Endothelial cell of umbilical vein (primary cell): ENCODE measurements at regions not wholly inside any gene's neighbourhood (a gene's known extent, or its start where the extent isn't known, plus 50 kb on each side); places are given as distances from the start of the nearest gene placed in this dataset.
"Not testable (repeated sequence)": the region's sequence is repeated elsewhere in the genome, so short reads cannot be mapped to it uniquely, and the experiment has no call there.

Experiments
- BruUV-seq: library from RNA; stranded (reverse); fragments of 400-500 nt; replicated peaks from 2 replicates; lab custom pipeline; 2021; lab: Mats Ljungman, UMichigan
- CTCF ChIA-PET: fragments of 300-600, 350-600 bp; sonication (Branson Sonifier 250); formaldehyde crosslinking; loops from one replicate; lab custom pipeline; 2021; ENCODE audit warnings: antibody characterized with exemption, inconsistent platforms; lab: Charles Lee
- POLR2A ChIA-PET: fragments of 300-600, 350-600 bp; sonication (Branson Sonifier 250); formaldehyde crosslinking; loops from one replicate; lab custom pipeline; 2021; ENCODE audit warnings: antibody characterized with exemption, inconsistent platforms; lab: Charles Lee
- DNase-seq: peaks from one replicate; pipeline ENCODE4 v3.0.0-alpha.2; 2011; ENCODE audit warnings: low read depth, low spot score
- FAIRE-seq: peaks from 2 replicates; lab custom pipeline; 2011; peaks lifted over from hg19 to GRCh38; lab: Jason Lieb, UNC
- H2AFZ ChIP-seq: 2 replicates; pipeline ENCODE4 v1.6.0; 2012; ENCODE audit warnings: low read depth, low read length, control low read depth, inconsistent platforms
- H3K27ac ChIP-seq: 2 replicates; pipeline ENCODE4 v1.5.1; 2011; ENCODE audit warnings: low read depth, mild to moderate bottlenecking, control low read depth, low read length, moderate library complexity; ENCODE audit not compliant: insufficient read depth
- H3K27me3 ChIP-seq, 2 experiments: 2 replicates each; pipeline versions ENCODE4 v1.6.0 to v1.6.1; 2011; ENCODE audit warnings: low read length in 2 of 2, mixed read lengths in 1 of 2; ENCODE audit not compliant: control insufficient read depth in 2 of 2, insufficient read depth in 2 of 2
- H3K36me3 ChIP-seq, 2 experiments: 2 replicates in 1 of 2; 3 replicates in 1 of 2; pipeline ENCODE4 v1.5.1; 2011; ENCODE audit warnings: low read length in 2 of 2, mild to moderate bottlenecking in 1 of 2, moderate library complexity in 1 of 2; ENCODE audit not compliant: control insufficient read depth in 2 of 2, insufficient read depth in 2 of 2; ENCODE audit errors: extremely low read depth in 1 of 2
- H3K4me1 ChIP-seq: 3 replicates; pipeline ENCODE4 v1.5.1; 2011; ENCODE audit warnings: mild to moderate bottlenecking, low read length; ENCODE audit not compliant: control insufficient read depth, insufficient read depth; ENCODE audit errors: extremely low read depth
- H3K4me2 ChIP-seq: 2 replicates; pipeline ENCODE4 v1.6.1; 2011; ENCODE audit warnings: low read length, control low read depth, mixed read lengths; ENCODE audit not compliant: insufficient read depth
- H3K4me3 ChIP-seq, 3 experiments: fragments of 200-600 bp in 1 of 3; sonication (generic), shearing (Covaris generic) in 1 of 3; replicated peaks in 1 of 3; 2 replicates each; pipeline ENCODE4 v1.5.1; 2011 to 2016; ENCODE audit warnings: control low read depth in 3 of 3, low read length in 3 of 3, mild to moderate bottlenecking in 2 of 3, inconsistent platforms in 1 of 3, low read depth in 1 of 3, moderate library complexity in 1 of 3; ENCODE audit not compliant: insufficient read depth in 1 of 3
- H3K79me2 ChIP-seq: 2 replicates; pipeline ENCODE4 v1.6.0; 2012; ENCODE audit warnings: low read length, inconsistent platforms; ENCODE audit not compliant: control insufficient read depth, insufficient read depth
- H3K9ac ChIP-seq: replicated peaks from 2 replicates; pipeline ENCODE3; 2011; ENCODE audit warnings: low read length, control low read depth; ENCODE audit not compliant: insufficient read depth; ENCODE audit errors: extremely low read depth
- H3K9me1 ChIP-seq: replicated peaks from 3 replicates; pipeline ENCODE4 v1.6.0; 2011; ENCODE audit warnings: mild to moderate bottlenecking, low read length; ENCODE audit not compliant: control insufficient read depth, insufficient read depth; ENCODE audit errors: extremely low read depth
- H3K9me3 ChIP-seq: replicated peaks from 2 replicates; pipeline ENCODE4 v1.5.1; 2012; ENCODE audit warnings: low read length, inconsistent platforms; ENCODE audit not compliant: control insufficient read depth, insufficient read depth
- H4K20me1 ChIP-seq: replicated peaks from 2 replicates; pipeline ENCODE3; 2011; ENCODE audit warnings: mild to moderate bottlenecking, low read length; ENCODE audit not compliant: control insufficient read depth, insufficient read depth; ENCODE audit errors: extremely low read depth
- CTCF ChIP-seq, 2 donors: IDR thresholded peaks; 1 replicate in 1 of 2; 2 replicates in 1 of 2; pipeline ENCODE4 v1.5.1; 2011; ENCODE audit warnings: low read length in 2 of 2, mild to moderate bottlenecking in 2 of 2, moderate library complexity in 2 of 2, control low read depth in 1 of 2, inconsistent platforms in 1 of 2, low read depth in 1 of 2; ENCODE audit not compliant: insufficient read depth in 1 of 2; ENCODE audit errors: extremely low read depth in 1 of 2
- EZH2 ChIP-seq: IDR thresholded peaks from 2 replicates; pipeline ENCODE4 v1.6.1; 2012; ENCODE audit warnings: borderline replicate concordance, low read depth, mild to moderate bottlenecking, moderate library complexity, low read length, inconsistent platforms; ENCODE audit not compliant: severe bottlenecking
- FOS ChIP-seq: IDR thresholded peaks from 2 replicates; pipeline ENCODE4 v1.6.1; 2011; ENCODE audit warnings: mild to moderate bottlenecking, low read length, moderate library complexity, borderline replicate concordance; ENCODE audit not compliant: insufficient read depth
- GATA2 ChIP-seq: IDR thresholded peaks from 2 replicates; pipeline ENCODE4 v1.7.0; 2011; ENCODE audit warnings: low read depth, mild to moderate bottlenecking, moderate library complexity, mixed read lengths, low read length; ENCODE audit not compliant: insufficient read length, insufficient read depth
- JUN ChIP-seq: IDR thresholded peaks from 2 replicates; pipeline ENCODE4 v1.6.1; 2011; ENCODE audit warnings: borderline replicate concordance, low read depth; ENCODE audit not compliant: insufficient read length, insufficient read depth
- MYC ChIP-seq: IDR thresholded peaks from one replicate; pipeline ENCODE4 v1.6.1; 2011; ENCODE audit warnings: mild to moderate bottlenecking, low read depth, low read length
- POLR2A ChIP-seq: IDR thresholded peaks from 2 replicates; pipeline ENCODE4 v1.6.1; 2012; ENCODE audit warnings: low read depth, mild to moderate bottlenecking, control low read depth, low read length
- POLR2AphosphoS5 ChIP-seq: IDR thresholded peaks from 2 replicates; pipeline ENCODE4 v1.6.1; 2012; ENCODE audit warnings: low read depth, mild to moderate bottlenecking, control low read depth, low read length, moderate library complexity; ENCODE audit not compliant: insufficient read depth
- dilution Hi-C: fragments of 300-500 bp; cut with MboI; formaldehyde crosslinking; loops from one replicate; pipeline ENCODE4 v1.15.0; 2019; ENCODE audit warnings: low sequenced_read_pairs; ENCODE audit not compliant: extremely low pct_ligation_motif_present
- intact Hi-C: fragments of 100-400 bp; cut with micrococcal nuclease; formaldehyde crosslinking; loops from one replicate; pipeline ENCODE4 v1.10.0; 2022
- TF ChIP-seq, protein P1 (sequence below): IDR thresholded peaks from 2 replicates; pipeline ENCODE4 v1.6.1; 2011; ENCODE audit not compliant: insufficient read depth, insufficient read length

DNA sequence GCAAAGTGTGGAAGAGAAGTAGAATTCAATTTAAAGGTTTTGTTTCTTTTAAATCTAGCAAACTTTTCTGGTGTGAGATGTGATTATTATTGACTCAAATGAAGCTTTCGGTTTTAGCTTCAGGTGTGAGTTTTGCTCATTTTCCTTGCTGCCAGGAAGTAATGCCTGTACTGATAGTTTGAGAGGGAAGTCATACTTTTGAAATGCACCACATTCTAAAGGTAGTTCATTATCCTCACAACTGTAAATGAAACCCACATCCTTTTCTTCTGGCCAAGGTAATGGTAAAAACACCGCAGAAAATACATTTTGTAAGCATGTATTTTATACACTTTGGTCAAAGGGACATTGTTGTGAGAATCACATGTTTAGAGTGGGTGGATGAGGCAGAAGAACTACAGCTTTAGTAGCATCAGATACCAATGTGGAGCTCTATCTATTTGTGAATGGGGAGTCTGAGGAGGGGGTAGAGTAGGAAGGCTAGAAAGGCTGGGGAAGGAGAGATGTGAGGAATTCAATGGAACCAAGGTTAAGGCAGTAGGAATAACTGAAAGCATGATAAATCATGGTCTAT lies 167.0 kb upstream of the CDKN2B start:
- TF ChIP-seq JUN (no peak), POLR2A (no peak), GATA2 (no peak), EZH2 (no peak), FOS (no peak), CTCF (IDR thresholded peaks at IDR 0.05; ENCODE audit: extremely low read depth in 1 of 2, insufficient read depth in 1 of 2, low read depth in 1 of 2, low read length in 2 of 2) (no peak), POLR2AphosphoS5 (no peak), MYC (no peak)
- TF ChIP-seq, protein P1, sequence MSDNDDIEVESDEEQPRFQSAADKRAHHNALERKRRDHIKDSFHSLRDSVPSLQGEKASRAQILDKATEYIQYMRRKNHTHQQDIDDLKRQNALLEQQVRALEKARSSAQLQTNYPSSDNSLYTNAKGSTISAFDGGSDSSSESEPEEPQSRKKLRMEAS = no peak
- dilution Hi-C loops = no loop called here
- H4K20me1 ChIP-seq = no peaks in the 10 kb centered on the region
- H3K9me1 ChIP-seq = no peaks in the 10 kb centered on the region
- ChIA-PET CTCF (no interaction called here), POLR2A (no interaction called here)
- intact Hi-C loops = no loop called here
- H3K36me3 ChIP-seq = no peaks in the 10 kb centered on the region
- no peaks in the 10 kb centered on the region for H3K79me2 ChIP-seq
- no TSS peak for BruUV-seq
- no peak overlapping the region for H2AFZ ChIP-seq
- DNase-seq (no peak), FAIRE-seq (no peak)
- no peak overlapping the region for H3K27ac ChIP-seq
- H3K4me2 ChIP-seq = no peak overlapping the region
- no peak overlapping the region for H3K4me3 ChIP-seq
- H3K9me3 ChIP-seq = no peaks in the 10 kb centered on the region
- no peaks in the 10 kb centered on the region for H3K27me3 ChIP-seq
- H3K9ac ChIP-seq = no peak overlapping the region
- no peaks in the 10 kb centered on the region for H3K4me1 ChIP-seq

GRCh38 chr9:22181021-22181420 lies 171.9 kb upstream of the CDKN2B start:
- not testable (repeated sequence) for FAIRE-seq

More at GRCh38 chr9:22181021-22181420, 171.9 kb upstream of the CDKN2B start:
- H3K27ac ChIP-seq, H3K9ac ChIP-seq, CTCF ChIA-PET, POLR2A ChIA-PET, intact Hi-C loops, H2AFZ ChIP-seq, H3K4me2 ChIP-seq, dilution Hi-C loops, H3K27me3 ChIP-seq, DNase-seq, H3K4me3 ChIP-seq, H3K36me3 ChIP-seq, H3K9me1 ChIP-seq, H3K4me1 ChIP-seq, H4K20me1 ChIP-seq, H3K79me2 ChIP-seq, H3K9me3 ChIP-seq, BruUV-seq: not testable (repeated sequence)
